ENCODE measurements at regions not wholly inside any gene's neighbourhood (a gene's known extent, or its start where the extent isn't known, plus 50 kb on each side); places are given as distances from the start of the nearest gene placed in this dataset.

DNA sequence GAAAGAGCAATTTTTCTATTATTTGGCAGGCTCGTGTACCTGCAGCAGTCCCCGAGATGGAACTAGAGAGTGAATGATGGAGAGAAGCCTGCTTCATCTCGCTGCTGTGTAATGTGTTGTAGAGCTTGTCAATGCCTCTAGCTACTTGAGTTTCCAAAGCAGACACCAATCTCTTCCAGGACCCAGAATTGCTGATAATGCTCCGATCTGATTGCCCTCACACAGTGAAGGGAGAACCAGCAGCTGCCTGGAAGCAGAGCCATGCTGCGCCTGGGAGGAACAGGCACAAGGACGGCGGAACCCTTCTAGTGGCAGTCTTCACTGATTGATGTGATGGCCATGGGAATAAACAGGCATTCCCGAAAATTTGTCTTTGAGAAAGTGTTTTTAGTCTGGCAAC lies 288.0 kb downstream of the ICE1 start (continued):
- TF ChIP-seq, protein P1, sequence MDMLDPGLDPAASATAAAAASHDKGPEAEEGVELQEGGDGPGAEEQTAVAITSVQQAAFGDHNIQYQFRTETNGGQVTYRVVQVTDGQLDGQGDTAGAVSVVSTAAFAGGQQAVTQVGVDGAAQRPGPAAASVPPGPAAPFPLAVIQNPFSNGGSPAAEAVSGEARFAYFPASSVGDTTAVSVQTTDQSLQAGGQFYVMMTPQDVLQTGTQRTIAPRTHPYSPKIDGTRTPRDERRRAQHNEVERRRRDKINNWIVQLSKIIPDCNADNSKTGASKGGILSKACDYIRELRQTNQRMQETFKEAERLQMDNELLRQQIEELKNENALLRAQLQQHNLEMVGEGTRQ (IDR thresholded peaks at IDR 0.05; ENCODE audit: low read length) = no peak
- no peak for TF ChIP-seq SP2 (IDR thresholded peaks at IDR 0.05; ENCODE audit: low read length)
- no peak for TF ChIP-seq RBBP5 (IDR thresholded peaks at IDR 0.05; ENCODE audit: borderline replicate concordance, low read depth, low read length)
- no peak for TF ChIP-seq NANOG (IDR thresholded peaks at IDR 0.05; ENCODE audit: insufficient read depth, low read depth, low read length, poor library complexity, severe bottlenecking)
- TF ChIP-seq SP1 (IDR thresholded peaks at IDR 0.05; ENCODE audit: low read depth, low read length) = no peak
- no peak for TF ChIP-seq RXRA (IDR thresholded peaks at IDR 0.05; ENCODE audit: insufficient read depth, low read depth, low read length)
- no peak for TF ChIP-seq HDAC6 (IDR thresholded peaks at IDR 0.05; ENCODE audit: low read depth, low read length)
- no peak for TF ChIP-seq EP300 (IDR thresholded peaks at IDR 0.05; ENCODE audit: borderline replicate concordance in 1 of 2, low read depth in 2 of 2, low read length in 2 of 2)
- no peak for TF ChIP-seq TAF7 (optimal IDR thresholded peaks at IDR 0.05; ENCODE audit: borderline replicate concordance, low read depth, low read length)
- no peak for TF ChIP-seq POU5F1 (IDR thresholded peaks at IDR 0.05; ENCODE audit: low read depth, low read length)

Data from H1 (cell line).